ENCODE measurements at regions not wholly inside any gene's neighbourhood (a gene's known extent, or its start where the extent isn't known, plus 50 kb on each side); places are given as distances from the start of the nearest gene placed in this dataset.

DNA sequence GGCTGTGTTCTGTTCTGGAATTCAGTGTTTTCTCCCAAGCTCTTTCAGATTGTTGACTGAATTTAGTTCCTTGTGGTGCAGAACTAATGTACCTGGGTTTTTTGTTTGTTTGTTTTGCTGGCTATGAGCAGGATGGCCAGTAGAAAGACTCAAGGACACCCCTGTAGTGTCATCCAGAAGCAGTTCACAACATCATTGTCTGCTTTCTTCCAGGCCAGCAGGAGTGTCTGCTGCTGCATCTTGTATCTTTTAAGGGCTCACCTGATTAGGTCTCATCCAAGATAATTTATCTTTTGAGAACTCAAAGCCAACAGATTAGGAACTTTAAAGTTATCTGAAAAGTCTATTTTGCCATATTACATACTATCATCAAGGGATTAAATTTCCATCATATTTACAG is 318.5 kb upstream of the MC4R start:
- H3K27ac ChIP-seq: no peak overlapping the region
- H3K4me1 ChIP-seq: no peaks in the 10 kb centered on the region
- H3K9me3 ChIP-seq: no peaks in the 10 kb centered on the region
- TF ChIP-seq CTCF (IDR thresholded peaks at IDR 0.05): no peak
- H3K36me3 ChIP-seq: no peaks in the 10 kb centered on the region
- no peak for DNase-seq (ENCODE audit: low spot score)
- H3K4me3 ChIP-seq: no peak overlapping the region
- H3K27me3 ChIP-seq: no peaks in the 10 kb centered on the region

GRCh38 chr18:60693426-60693825 is 320.9 kb upstream of the MC4R start:
- no peak for TF ChIP-seq CTCF (IDR thresholded peaks at IDR 0.05)
- H3K27ac ChIP-seq: no peak overlapping the region
- H3K9me3 ChIP-seq: no peaks in the 10 kb centered on the region
- no peaks in the 10 kb centered on the region for H3K36me3 ChIP-seq
- no peaks in the 10 kb centered on the region for H3K27me3 ChIP-seq
- H3K4me1 ChIP-seq: no peaks in the 10 kb centered on the region
- no peak for DNase-seq (ENCODE audit: low spot score)
- no peak overlapping the region for H3K4me3 ChIP-seq

- no peak for TF ChIP-seq CTCF (IDR thresholded peaks at IDR 0.05)
- H3K4me1 ChIP-seq: no peaks in the 10 kb centered on the region
- no peak for DNase-seq (ENCODE audit: low spot score)
- H3K27me3 ChIP-seq: no peaks in the 10 kb centered on the region
- H3K36me3 ChIP-seq: no peaks in the 10 kb centered on the region
- H3K9me3 ChIP-seq: no peaks in the 10 kb centered on the region
- no peak overlapping the region for H3K4me3 ChIP-seq
- no peak overlapping the region for H3K27ac ChIP-seq
Observed at GRCh38 chr18:60698901-60699300, 326.3 kb upstream of the MC4R start.

DNA sequence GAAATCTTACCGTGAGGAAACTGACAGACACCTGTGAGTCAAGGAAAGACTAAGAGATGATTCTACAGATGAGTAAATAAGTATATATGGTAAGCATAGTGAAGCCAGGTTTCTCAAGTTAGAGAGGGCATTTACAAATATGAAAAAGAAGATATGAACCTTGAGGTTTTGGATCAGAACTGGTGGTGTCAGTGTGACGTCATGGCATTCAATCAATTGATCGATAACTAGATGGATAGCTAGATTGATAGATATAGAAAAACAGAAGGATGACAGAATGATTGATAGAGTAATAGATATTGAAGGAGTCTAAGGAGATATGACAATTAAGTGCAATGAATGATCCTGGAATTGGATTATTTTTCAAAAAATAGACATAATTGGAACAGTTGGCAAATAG is 350.2 kb upstream of the MC4R start:
- Histone ChIP-seq H3K27me3 (no peaks in the 10 kb centered on the region), H3K36me3 (no peaks in the 10 kb centered on the region), H3K4me1 (no peaks in the 10 kb centered on the region), H3K9me3 (no peaks in the 10 kb centered on the region), H3K4me3 (no peak overlapping the region), H3K27ac (no peak overlapping the region)
- no peak for TF ChIP-seq CTCF (IDR thresholded peaks at IDR 0.05)
- DNase-seq (ENCODE audit: low spot score): no peak

DNA sequence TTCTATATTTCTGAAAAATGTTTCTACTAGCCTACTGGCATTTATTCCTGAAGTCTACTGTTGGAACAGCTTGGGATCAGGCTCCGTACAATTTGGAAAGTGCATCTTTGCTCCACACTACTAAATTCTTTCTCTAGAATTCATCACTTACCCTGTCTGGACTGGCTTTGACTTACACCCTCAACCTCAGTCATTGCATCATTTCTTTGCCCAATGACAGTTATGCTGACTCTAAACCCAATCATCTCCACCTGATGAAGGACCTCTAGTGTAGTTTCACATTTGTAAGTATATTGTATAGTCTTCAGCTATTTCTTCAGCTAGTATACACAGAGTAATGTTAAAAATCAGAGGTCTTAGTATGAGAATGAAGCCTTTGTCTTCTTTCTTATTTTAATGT is 359.6 kb upstream of the MC4R start:
- no peak for DNase-seq (ENCODE audit: low spot score)
- TF ChIP-seq CTCF (IDR thresholded peaks at IDR 0.05): no peak
- Histone ChIP-seq H3K4me3 (no peak overlapping the region), H3K4me1 (no peaks in the 10 kb centered on the region), H3K27ac (no peak overlapping the region), H3K36me3 (no peaks in the 10 kb centered on the region), H3K9me3 (no peaks in the 10 kb centered on the region), H3K27me3 (no peaks in the 10 kb centered on the region)

DNA sequence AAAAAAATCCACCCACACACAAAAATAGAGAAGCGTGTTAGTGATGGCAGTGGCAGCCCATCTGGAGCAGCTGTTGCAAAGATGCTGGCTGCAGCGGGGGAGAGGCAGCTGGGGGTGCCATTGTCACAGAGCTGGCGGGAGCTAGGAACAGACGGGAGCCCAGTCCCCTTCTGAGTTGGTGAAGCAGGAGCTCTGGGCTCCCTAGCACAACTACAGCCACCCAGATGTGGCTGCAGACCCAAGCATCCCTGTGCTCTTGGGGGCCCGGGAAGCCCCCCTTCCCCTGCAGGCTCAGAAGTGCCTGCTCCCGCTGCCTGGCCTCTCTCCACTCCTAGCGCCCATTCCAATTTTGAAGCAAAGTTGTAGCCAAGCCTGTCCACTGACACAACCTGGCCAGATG is 366.6 kb upstream of the MC4R start:
- Histone ChIP-seq H3K4me3 (no peak overlapping the region), H3K36me3 (no peaks in the 10 kb centered on the region), H3K9me3 (no peaks in the 10 kb centered on the region), H3K27ac (no peak overlapping the region), H3K27me3 (no peaks in the 10 kb centered on the region), H3K4me1 (no peaks in the 10 kb centered on the region)
- no peak for TF ChIP-seq CTCF (IDR thresholded peaks at IDR 0.05)
- no peak for DNase-seq (ENCODE audit: low spot score)
